ENCODE measurements at regions not wholly inside any gene's neighbourhood (a gene's known extent, or its start where the extent isn't known, plus 50 kb on each side); places are given as distances from the start of the nearest gene placed in this dataset.
"Not testable (repeated sequence)": the region's sequence is repeated elsewhere in the genome, so short reads cannot be mapped to it uniquely, and the experiment has no call there.

DNA sequence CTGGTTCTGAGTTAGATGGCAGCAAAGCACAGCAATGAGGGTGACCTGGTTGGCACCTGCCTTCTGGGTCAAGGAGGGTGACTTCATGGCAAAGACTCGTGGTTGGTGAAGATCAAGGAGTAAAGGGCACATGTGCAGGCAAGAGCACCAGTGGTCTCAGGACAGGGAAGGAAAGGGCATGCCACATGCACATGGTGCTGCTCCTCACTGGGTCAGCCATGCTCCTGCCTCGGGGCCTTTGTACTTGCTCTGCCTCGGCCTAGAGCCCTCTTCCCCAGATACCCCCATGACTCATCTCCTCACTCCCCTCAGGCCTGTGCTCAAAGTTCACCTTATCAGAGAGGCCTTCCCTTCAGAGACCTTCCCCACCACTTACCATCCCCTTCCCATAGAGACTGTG lies 106.7 kb upstream of the KDM7A start:
- no peak for DNase-seq

GRCh38 chr7:140281960-140282359 lies 105.2 kb upstream of the KDM7A start:
- DNase-seq: no peak

- DNase-seq: no peak
Observed at GRCh38 chr7:140281255-140281654, 104.5 kb upstream of the KDM7A start.

DNA sequence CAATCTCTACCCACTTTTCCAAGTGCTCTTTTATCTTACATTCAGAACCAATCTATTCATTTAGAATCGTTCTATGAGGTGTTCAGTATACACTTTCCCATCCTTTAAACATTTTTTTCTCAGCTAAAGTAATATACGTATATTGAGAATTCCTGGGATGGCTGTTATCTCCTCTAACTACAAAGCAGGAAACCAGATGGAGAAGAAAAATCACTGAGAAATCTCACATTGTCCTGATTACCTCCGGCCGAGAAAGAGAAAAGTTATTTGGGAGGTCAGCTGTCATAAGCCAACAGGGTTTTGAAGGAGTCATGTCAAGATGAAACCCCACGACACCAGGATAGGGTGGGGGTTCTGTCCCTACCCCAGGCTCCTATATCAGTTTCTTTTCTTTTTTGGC lies 99.2 kb upstream of the KDM7A start:
- DNase-seq: no peak

DNA sequence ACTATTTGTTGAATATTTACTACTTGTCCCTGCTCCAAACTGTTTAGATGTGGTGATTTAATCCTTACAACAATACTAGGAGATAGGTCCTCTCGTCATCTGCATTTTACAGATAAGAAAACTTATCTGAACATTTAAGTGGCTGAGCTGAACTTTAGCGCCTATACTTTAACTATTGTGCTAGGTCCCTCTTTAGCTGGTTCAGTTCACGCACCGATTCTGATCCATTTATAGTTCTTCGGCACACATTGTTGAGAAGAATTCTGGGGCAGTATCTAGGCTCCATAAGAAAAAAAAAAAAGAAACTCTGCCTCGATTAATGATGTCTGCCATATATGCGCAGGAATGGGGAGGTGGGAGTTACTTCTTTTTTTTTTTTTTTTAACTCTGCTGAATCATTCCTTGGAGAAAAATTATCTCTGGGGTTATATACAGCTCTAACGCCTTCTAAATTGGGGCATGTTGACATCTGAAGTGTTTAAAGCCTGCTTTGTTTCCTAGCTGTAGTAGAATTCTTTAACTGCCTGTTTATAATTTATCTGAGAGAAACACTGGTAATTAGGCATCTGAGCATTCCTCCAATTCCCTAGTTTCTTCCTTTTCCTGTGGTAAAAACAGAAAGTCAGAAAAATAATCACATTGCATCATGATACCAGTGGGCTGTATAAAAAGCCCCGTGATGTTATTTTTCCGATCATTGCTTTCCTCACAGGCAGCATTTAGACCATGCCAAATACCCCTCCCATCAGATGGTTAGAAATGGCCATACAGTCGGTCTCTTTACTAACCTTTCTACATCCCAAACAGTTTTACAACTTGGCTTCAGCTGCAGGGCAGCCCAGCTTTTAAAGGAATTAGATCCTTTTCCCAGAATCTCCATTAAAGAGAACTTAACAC lies 98.5 kb upstream of the KDM7A start:
- DNase-seq: no peak

DNA sequence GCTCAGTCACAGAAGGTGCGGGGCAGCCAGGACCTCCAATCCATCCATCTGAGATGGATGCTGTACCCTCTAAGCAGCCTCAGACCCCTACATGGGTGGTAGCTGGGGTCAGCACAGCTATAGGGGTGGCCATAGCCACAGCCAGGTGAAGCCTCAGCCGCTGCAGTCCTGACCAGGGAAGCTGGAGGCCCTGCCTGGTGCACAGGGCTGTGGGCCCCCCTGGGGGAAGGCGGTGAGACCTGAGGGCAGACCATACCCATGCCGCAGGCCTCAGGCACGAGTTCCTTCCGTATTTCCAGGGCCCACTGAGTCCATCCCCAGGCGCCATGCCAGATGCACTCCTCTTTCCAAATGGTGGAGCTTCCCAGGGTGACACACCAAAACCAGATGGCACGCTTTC lies 96.6 kb upstream of the KDM7A start:
- no peak for DNase-seq

DNA sequence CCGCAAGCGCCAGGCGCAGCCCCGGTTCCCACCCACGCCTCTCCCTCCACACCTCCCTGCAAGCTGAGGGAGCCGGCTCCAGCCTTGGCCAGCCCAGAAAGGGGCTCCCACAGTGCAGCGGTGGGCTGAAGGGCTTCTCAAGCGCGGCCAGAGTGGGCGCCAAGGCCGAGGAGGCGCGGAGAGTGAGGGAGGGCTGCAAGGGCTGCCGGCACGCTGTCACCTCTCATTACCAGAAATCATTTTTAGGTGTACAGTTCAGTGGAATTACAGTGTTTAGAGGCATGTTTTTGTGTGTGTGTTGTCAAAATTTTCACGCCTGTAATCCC lies 94.8 kb upstream of the KDM7A start:
- DNase-seq: not testable (repeated sequence)

- DNase-seq: no peak
Observed at GRCh38 chr7:140269004-140269638, 92.3 kb upstream of the KDM7A start.

GRCh38 chr7:140267381-140268226 lies 90.8 kb upstream of the KDM7A start:
- no peak for DNase-seq

DNA sequence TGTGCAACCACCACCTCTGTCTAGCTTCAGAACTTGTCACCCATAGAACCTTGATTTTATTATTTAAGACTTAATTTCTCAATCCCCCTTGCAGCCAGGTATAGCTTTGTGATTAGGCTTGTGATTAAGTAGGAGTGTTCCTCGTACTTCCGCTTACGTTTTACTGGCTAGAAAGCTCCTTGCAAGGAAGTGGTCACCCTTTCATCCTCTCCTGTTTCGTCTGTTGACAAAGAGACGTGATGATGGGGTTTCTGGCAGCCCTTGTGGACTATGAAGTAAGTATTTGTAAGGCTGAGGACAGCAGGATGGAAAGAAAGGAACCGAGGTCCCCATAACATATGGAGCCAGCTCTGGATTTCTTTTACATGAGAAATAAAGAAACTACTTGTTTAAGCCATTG lies 86.5 kb upstream of the KDM7A start:
- no peak for DNase-seq

- DNase-seq: peak; percentile 41
Observed at GRCh38 chr7:140262242-140262903, 85.6 kb upstream of the KDM7A start.

GRCh38 chr7:140261522-140261921 lies 84.7 kb upstream of the KDM7A start:
- DNase-seq: no peak

DNA sequence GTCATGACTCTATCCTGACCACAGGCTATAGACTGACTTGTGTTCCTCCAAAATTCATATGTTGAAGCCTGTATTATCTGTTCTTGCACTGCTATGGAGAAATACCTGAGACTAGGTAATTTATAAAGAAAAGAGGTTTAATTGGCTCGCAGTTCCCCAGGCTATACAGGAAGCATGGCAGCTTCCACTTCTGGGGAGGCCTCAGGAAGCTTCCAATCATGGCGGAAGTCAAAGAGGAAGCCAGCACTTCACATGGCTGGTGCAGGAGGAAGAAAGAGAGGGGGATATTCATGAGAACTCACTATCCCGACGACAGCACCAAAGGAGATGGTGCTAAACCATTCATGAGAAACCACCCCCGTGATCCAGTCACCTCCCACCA lies 84.3 kb upstream of the KDM7A start:
- no peak for DNase-seq

- no peak for DNase-seq
Observed at GRCh38 chr7:140260352-140261104, 83.7 kb upstream of the KDM7A start.

- not testable (repeated sequence) for DNase-seq
Observed at GRCh38 chr7:140257278-140257677, 80.5 kb upstream of the KDM7A start.

DNA sequence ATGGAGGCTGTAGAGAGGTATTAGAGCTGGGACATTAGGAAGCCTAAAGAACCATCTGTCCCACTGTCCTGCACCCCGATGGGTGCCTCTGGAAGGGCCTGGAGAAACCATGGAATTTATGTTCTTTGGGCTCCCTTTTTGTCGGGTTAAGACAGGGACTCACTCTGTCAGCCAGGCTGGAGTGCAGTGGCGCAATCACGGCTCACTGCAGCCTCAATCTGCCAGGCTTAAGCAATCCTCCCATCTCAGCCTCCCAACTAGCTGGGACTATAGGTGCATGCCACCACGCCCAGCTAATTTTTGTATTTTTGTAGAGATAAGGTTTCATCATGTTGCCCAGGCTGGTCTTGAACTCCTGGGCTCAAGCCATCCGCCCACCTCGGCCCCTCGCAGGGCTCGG lies 78.2 kb upstream of the KDM7A start:
- not testable (repeated sequence) for DNase-seq

DNA sequence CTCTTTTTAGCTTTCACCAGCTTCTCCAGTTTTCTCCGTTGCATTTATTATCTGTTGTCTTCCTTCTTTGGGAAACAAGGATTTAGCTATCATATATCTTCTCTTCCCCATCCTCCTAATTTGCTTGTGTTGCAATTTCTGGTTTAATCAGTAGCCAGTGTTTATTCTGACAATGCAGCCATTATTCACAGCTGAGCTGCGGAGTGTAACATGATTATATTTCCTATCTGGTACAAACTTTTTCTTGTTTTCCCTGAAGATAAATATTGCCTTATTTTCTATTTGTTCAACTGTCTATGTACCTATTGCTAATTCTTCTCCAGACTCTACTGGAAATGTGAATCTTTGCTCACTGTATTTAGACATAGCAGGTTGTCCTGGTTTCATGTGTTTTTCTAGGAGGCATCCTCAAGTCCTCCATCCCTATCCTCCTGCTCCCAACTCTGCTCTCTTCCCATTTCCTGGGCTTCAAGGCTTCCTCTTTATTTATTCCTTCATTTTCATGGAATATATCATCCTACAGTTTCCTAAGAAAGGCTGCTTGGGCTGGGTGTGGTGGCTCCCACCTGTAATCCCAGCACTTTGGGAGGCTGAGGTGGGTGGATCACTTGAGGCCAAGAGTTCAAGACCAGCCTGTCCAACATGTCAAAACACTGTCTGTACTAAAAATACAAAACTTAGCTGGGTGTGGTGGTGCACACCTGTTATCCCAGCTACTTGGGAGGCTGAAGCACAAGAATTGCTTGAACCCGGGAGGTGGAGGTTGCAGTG lies 72.4 kb upstream of the KDM7A start:
- DNase-seq: no peak

DNA sequence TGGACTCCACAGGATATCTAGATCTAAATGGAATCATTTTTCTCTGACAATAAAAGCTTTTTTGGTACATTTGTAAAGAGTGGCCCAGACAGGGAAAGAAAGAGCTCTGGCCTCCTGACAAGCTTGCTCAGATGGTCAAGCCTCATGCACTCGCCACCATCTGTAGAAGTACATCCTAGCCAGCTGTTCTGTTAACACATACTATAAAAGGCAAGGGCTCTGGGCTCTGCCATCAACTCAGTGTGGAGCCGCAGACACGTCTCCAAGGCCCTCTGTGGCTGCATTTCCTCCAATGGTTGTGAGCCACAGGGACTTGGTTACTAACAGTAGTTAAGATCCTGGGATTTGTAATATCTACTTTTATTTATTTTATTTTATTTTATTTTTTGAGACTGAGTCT lies 70.8 kb upstream of the KDM7A start:
- DNase-seq: no peak

DNA sequence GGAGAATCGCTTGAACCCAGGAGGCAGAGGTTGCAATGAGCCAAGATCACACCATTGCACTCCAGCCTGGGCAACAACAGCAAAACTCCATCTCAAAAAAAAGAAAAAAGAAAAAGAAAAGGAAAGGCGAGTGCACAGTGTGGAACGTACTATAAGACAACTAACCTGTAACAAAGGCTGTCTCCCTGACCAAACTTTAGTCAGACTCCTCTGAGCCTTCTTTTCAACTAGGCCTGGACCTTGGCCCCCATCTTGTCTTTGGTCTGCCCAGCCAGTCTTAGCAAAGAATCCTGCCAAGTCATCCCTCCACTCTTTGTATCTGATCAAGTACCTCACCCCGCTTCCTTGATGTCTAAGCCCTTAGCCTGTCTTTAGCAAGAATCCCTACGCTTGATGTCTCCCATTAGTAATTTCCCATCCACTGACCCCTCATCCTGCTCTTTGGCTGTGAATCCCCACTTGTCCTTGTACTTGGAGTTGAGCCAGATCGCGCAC lies 68.9 kb upstream of the KDM7A start:
- DNase-seq: no peak

- DNase-seq: no peak
Observed at GRCh38 chr7:140242057-140243031, 65.6 kb upstream of the KDM7A start.

Data from NK-92 treated with Interleukin-12 subunit alpha and Interleukin-12 subunit beta, amount 100 ng/mL, for 24 hours (cell line).